ENCODE measurements at regions not wholly inside any gene's neighbourhood (a gene's known extent, or its start where the extent isn't known, plus 50 kb on each side); places are given as distances from the start of the nearest gene placed in this dataset.

DNA sequence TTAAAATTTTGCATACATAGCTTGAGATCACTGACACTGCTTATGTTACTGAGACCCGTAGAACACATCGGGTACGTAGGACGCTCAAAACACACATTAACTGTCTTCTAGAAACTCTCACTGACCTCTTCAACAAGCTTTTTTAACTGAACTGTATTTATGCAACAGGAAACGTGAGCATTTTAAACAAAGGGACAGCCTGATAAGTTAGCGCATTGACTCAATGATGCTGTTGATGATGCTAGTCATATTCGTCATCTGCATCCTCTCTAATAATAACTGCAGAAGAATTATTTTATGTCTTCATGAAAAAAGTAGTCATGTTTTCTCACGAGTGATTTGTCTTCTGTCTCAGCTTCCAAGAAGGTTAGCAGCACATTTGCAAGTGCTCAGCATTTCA is 824.0 kb downstream of the DCDC2C start:
- TF ChIP-seq, protein P1, sequence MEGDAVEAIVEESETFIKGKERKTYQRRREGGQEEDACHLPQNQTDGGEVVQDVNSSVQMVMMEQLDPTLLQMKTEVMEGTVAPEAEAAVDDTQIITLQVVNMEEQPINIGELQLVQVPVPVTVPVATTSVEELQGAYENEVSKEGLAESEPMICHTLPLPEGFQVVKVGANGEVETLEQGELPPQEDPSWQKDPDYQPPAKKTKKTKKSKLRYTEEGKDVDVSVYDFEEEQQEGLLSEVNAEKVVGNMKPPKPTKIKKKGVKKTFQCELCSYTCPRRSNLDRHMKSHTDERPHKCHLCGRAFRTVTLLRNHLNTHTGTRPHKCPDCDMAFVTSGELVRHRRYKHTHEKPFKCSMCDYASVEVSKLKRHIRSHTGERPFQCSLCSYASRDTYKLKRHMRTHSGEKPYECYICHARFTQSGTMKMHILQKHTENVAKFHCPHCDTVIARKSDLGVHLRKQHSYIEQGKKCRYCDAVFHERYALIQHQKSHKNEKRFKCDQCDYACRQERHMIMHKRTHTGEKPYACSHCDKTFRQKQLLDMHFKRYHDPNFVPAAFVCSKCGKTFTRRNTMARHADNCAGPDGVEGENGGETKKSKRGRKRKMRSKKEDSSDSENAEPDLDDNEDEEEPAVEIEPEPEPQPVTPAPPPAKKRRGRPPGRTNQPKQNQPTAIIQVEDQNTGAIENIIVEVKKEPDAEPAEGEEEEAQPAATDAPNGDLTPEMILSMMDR (IDR thresholded peaks at IDR 0.05 in 2 of 3, conservative IDR thresholded peaks at IDR 0.05 in 1 of 3; ENCODE audit: control insufficient read depth in 2 of 3, extremely low read depth in 1 of 3, insufficient read depth in 1 of 3, low read depth in 3 of 3, low read length in 3 of 3) = no peak
- TF ChIP-seq IKZF1 (conservative IDR thresholded peaks at IDR 0.05) = no peak
- TF ChIP-seq, protein P2, sequence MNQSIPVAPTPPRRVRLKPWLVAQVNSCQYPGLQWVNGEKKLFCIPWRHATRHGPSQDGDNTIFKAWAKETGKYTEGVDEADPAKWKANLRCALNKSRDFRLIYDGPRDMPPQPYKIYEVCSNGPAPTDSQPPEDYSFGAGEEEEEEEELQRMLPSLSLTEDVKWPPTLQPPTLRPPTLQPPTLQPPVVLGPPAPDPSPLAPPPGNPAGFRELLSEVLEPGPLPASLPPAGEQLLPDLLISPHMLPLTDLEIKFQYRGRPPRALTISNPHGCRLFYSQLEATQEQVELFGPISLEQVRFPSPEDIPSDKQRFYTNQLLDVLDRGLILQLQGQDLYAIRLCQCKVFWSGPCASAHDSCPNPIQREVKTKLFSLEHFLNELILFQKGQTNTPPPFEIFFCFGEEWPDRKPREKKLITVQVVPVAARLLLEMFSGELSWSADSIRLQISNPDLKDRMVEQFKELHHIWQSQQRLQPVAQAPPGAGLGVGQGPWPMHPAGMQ (IDR thresholded peaks at IDR 0.05; ENCODE audit: borderline replicate concordance) = no peak
- no peak for TF ChIP-seq FOXK2 (IDR thresholded peaks at IDR 0.05)
- no peak for TF ChIP-seq JUNB (IDR thresholded peaks at IDR 0.05)
- no peak for TF ChIP-seq NKRF (conservative IDR thresholded peaks at IDR 0.05)
- no peak for TF ChIP-seq NFYB (IDR thresholded peaks at IDR 0.05; ENCODE audit: insufficient read depth, low read depth, low read length)
- TF ChIP-seq EP300 (IDR thresholded peaks at IDR 0.05; ENCODE audit: borderline replicate concordance in 1 of 2, control insufficient read depth in 1 of 2, low read depth in 2 of 2, low read length in 2 of 2) = no peak
- no peak for TF ChIP-seq HDGF (IDR thresholded peaks at IDR 0.05)

Measured in GM12878 (cell line).